ENCODE measurements at regions not wholly inside any gene's neighbourhood (a gene's known extent, or its start where the extent isn't known, plus 50 kb on each side); places are given as distances from the start of the nearest gene placed in this dataset.

- no peak for TF ChIP-seq YY1 (IDR thresholded peaks at IDR 0.05; ENCODE audit: insufficient read depth, insufficient read length)
- TF ChIP-seq ZNF274 (IDR thresholded peaks at IDR 0.05; ENCODE audit: low read depth, low read length): no peak
- TF ChIP-seq SUZ12 (IDR thresholded peaks at IDR 0.05; ENCODE audit: extremely low read depth, insufficient read depth, insufficient read length): no peak
Observed at GRCh38 chr18:1875219-1875618, 696.1 kb downstream of the METTL4 start.

Measured in NT2/D1 (cell line).